ENCODE measurements at regions not wholly inside any gene's neighbourhood (a gene's known extent, or its start where the extent isn't known, plus 50 kb on each side); places are given as distances from the start of the nearest gene placed in this dataset.

GRCh38 chr18:39795350-39795749 lies 2159.7 kb upstream of the PIK3C3 start:
- no peak for DNase-seq (ENCODE audit: low read depth)
- TF ChIP-seq CTCF (IDR thresholded peaks at IDR 0.05; ENCODE audit: insufficient read depth, low read length, severe bottlenecking), result no peak
- Histone ChIP-seq H3K4me3 (ENCODE audit: low read depth, low read length) (no peak overlapping the region), H3K27me3 (ENCODE audit: control insufficient read depth, insufficient read depth, low read length) (no peaks in the 10 kb centered on the region), H3K36me3 (ENCODE audit: control insufficient read depth, insufficient read depth, low read length) (no peaks in the 10 kb centered on the region)
- no peak for FAIRE-seq

- DNase-seq (ENCODE audit: low read depth) (no peak), FAIRE-seq (no peak)
- no peaks in the 10 kb centered on the region for H3K36me3 ChIP-seq (ENCODE audit: control insufficient read depth, insufficient read depth, low read length)
- no peak overlapping the region for H3K4me3 ChIP-seq (ENCODE audit: low read depth, low read length)
- TF ChIP-seq CTCF (IDR thresholded peaks at IDR 0.05; ENCODE audit: insufficient read depth, low read length, severe bottlenecking), result no peak
- no peaks in the 10 kb centered on the region for H3K27me3 ChIP-seq (ENCODE audit: control insufficient read depth, insufficient read depth, low read length)
Measured at GRCh38 chr18:39793609-39794008, 2161.4 kb upstream of the PIK3C3 start.

- no peak overlapping the region for H3K4me3 ChIP-seq (ENCODE audit: low read depth, low read length)
- FAIRE-seq, result no peak
- no peaks in the 10 kb centered on the region for H3K36me3 ChIP-seq (ENCODE audit: control insufficient read depth, insufficient read depth, low read length)
- no peak for TF ChIP-seq CTCF (IDR thresholded peaks at IDR 0.05; ENCODE audit: insufficient read depth, low read length, severe bottlenecking)
- H3K27me3 ChIP-seq (ENCODE audit: control insufficient read depth, insufficient read depth, low read length), result no peaks in the 10 kb centered on the region
- DNase-seq (ENCODE audit: low read depth), result peak; percentile 92
Measured at GRCh38 chr18:39788383-39788782, 2166.7 kb upstream of the PIK3C3 start.

GRCh38 chr18:39786477-39786876 lies 2168.6 kb upstream of the PIK3C3 start:
- DNase-seq (ENCODE audit: low read depth) (peak; percentile 46), FAIRE-seq (no peak)
- no peak overlapping the region for H3K4me3 ChIP-seq (ENCODE audit: low read depth, low read length)
- H3K27me3 ChIP-seq (ENCODE audit: control insufficient read depth, insufficient read depth, low read length), result no peaks in the 10 kb centered on the region
- no peaks in the 10 kb centered on the region for H3K36me3 ChIP-seq (ENCODE audit: control insufficient read depth, insufficient read depth, low read length)
- TF ChIP-seq CTCF (IDR thresholded peaks at IDR 0.05; ENCODE audit: insufficient read depth, low read length, severe bottlenecking), result no peak

- H3K27me3 ChIP-seq (ENCODE audit: control insufficient read depth, insufficient read depth, low read length), result no peaks in the 10 kb centered on the region
- DNase-seq (ENCODE audit: low read depth), result no peak
- FAIRE-seq, result no peak
- H3K36me3 ChIP-seq (ENCODE audit: control insufficient read depth, insufficient read depth, low read length), result no peaks in the 10 kb centered on the region
- no peak for TF ChIP-seq CTCF (IDR thresholded peaks at IDR 0.05; ENCODE audit: insufficient read depth, low read length, severe bottlenecking)
- no peak overlapping the region for H3K4me3 ChIP-seq (ENCODE audit: low read depth, low read length)
Measured at GRCh38 chr18:39784541-39784940, 2170.5 kb upstream of the PIK3C3 start.

- no peak for TF ChIP-seq CTCF (IDR thresholded peaks at IDR 0.05; ENCODE audit: insufficient read depth, low read length, severe bottlenecking)
- no peaks in the 10 kb centered on the region for H3K27me3 ChIP-seq (ENCODE audit: control insufficient read depth, insufficient read depth, low read length)
- no peak for FAIRE-seq
Measured at GRCh38 chr18:39781565-39781964, 2173.5 kb upstream of the PIK3C3 start.

More at GRCh38 chr18:39781565-39781964, 2173.5 kb upstream of the PIK3C3 start:
- Histone ChIP-seq H3K36me3 (ENCODE audit: control insufficient read depth, insufficient read depth, low read length) (no peaks in the 10 kb centered on the region), H3K4me3 (ENCODE audit: low read depth, low read length) (no peak overlapping the region)
- DNase-seq (ENCODE audit: low read depth), result no peak

Measured in bronchial epithelial cell (primary cell).